HK-2 (cell line): ENCODE measurements at regions not wholly inside any gene's neighbourhood (a gene's known extent, or its start where the extent isn't known, plus 50 kb on each side); places are given as distances from the start of the nearest gene placed in this dataset.

Experiments used
- DNase-seq: peaks from one replicate; pipeline ENCODE4 v3.0.0-alpha.2; 2018; ENCODE audit not compliant: unreplicated experiment

DNA sequence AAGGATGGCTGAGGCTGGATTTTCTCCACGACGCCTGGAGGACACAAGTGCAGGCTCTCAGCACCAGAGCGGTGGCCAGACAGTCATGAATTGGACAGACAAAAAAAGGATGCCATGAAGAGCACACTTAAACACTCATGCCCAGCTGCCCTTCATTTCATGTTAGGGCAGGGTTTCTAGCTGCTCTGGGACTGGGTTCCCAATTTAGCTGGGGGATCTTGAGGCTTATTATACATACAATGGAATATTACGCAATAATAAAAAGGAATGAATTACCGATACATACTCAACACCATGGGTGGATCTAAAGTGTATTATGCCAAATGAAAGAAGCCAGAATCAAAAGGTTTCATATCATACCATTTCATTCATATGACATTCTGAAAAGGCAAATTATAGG lies 512.1 kb upstream of the LRRC4C start:
- no peak for DNase-seq

DNA sequence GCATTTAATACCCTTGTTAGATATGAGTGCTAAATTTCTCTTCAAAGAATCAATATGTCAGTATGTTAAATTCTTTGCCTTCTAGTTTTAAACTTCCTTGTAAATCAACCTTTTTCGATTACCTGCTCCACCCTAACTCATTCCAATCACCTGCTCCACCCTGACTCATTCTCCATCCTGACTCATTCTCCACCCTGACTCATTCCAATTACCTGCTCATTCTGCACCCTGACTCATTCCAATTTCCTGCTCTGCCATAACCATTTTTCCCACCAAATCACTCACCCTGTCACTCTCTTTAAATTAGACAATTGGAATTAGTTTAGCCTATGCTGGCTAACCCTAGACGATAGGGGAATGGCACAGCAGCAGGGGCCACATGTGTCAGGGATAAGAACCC lies 519.5 kb upstream of the LRRC4C start:
- DNase-seq: no peak

GRCh38 chr11:41980741-41981140 lies 521.3 kb upstream of the LRRC4C start:
- DNase-seq: no peak

DNA sequence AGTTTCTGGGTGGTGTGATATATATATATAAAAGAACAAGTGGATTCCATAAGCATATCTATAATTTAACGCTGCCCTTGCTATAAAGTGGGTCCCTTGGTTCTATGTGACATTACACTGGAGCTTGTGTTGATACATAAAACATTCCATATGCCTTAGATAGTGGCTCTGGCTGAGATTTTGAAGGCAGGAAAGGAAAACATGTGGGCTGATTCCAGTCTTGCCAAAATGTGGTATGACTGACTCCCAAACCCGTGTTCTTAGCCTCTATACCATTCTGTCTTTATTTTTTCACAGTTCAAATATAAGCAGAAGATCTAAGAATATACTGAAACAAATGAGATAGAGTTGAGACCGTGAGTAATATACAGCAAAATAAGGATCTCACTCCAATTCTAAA lies 522.8 kb upstream of the LRRC4C start:
- DNase-seq: no peak

DNA sequence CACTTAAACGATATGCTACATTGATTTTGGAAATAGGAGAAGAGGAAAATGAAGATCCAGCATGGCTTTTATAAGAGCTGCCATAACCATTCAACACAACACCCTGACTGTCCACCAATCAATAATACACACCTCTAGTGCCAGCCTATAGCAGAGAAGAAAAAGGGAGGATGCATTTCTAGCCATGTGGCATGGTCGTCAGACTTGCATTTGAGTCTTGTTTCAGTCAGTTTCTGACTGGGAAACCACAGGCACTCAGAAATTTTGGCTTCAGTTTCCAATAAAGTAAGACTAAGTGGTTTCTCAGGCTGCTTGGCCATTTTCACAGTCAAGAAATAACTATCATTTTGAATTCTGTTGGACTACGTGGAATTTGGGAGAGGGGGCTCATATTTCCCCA lies 523.5 kb upstream of the LRRC4C start:
- DNase-seq: no peak

DNA sequence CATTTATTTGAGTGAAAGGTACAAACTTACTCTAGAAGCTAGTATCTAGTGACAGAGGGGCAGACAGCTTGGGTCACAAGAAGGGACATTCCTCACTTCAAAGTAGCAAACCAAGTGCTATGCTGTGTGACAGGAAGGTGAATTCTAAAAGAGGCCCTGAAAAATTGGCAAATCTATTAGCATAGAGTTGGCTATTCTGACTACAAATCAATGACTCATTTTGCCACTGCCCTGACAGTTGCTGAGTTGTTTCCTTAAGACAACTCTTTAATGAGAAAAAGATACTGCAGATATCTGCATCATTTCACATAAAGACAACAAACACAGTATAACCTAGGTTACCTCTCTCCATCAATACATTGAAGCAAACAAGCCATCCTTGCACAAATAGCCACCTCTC lies 524.0 kb upstream of the LRRC4C start:
- no peak for DNase-seq

DNA sequence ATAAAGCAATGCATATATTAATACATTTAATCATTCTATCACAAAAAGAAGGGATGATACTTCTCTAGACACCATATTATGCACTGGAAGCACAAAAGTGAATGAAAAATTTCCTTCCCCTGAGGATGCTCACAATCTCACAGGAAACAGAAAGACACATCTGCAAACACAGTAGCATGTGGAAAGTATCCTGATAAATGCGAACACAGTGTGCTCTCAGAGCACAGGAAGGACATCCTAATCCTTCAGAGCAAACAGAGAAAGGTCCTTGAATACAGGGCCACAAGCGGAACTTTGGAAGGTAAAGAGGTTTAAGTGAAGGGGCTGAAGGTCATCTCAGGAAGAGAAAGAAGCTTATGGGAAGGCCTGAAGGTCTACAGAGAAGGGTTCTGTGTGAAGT lies 524.6 kb upstream of the LRRC4C start:
- DNase-seq: no peak

DNA sequence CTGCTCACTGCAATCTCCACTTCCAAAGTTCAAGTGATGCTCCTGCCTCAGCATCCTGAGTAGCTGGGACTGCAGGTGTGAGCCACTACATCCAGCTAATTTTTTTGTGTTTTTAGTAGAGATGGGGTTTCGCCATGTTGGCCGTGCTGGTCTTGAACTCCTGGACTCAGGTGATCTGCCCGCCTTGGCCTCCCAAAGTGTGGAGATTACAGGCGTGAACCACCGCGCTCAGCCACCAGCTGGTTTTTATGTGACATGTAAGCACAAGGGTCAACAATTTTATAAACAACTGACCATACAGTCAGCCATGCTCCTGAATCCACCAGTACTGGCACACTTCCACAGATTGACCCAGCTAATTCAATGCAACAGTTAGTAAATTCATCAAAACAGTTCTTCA lies 526.3 kb upstream of the LRRC4C start:
- no peak for DNase-seq

DNA sequence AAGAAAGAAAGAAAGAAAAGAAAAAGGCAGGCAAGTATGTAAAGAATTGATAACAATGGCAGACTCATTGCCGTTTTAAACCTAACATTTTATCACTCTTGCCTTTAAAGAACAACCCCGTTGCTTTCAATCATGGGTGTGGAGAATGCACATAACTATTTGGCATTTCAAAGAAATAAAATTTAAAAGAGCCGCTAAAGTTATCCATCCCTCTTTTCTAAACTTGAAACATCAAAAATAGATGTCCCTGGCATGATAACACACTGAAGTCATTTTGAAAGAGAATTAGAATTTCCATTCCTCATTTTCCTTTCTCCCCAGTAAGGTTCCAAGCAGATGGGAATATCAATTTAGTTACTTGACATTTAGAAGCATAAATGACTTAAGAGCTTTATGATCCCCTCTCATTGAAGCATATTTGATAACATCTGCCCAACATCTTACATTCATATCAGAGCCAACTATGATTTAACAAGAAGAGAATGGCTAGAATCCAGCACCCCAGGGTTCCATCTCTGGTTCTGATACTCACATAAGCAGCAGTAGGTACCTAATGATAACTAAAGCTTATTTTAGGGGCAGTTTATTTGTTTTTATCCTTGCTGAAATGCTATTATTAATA lies 529.6 kb upstream of the LRRC4C start:
- no peak for DNase-seq

DNA sequence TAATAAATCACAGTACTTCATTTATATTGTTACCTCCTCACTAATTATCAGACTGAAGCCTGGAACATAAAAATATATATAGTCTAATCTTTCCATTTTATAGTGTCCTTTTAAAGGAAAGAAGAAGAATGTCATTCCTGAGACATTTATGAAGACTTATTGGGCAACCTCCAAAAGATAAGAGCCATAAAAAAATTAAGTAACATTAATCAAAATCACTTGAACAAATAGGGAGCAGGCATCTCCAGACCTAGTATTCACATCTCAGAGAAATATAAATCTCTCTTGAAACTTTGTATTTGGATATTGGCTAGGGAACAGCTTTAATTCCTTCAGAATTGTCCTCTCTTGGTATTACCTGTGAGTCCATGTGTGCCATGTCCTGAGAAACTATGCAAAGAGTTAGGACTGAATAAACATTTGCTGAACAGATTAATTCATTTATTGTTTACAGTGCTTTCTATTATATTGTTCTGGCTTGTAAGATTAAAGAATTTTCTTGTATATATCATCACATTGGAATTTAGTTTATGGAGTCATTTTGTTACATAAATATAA lies 530.5 kb upstream of the LRRC4C start:
- DNase-seq: no peak

GRCh38 chr11:41996533-41996932 lies 537.1 kb upstream of the LRRC4C start:
- DNase-seq: no peak

GRCh38 chr11:41997844-41998401 lies 538.5 kb upstream of the LRRC4C start:
- DNase-seq: no peak

DNA sequence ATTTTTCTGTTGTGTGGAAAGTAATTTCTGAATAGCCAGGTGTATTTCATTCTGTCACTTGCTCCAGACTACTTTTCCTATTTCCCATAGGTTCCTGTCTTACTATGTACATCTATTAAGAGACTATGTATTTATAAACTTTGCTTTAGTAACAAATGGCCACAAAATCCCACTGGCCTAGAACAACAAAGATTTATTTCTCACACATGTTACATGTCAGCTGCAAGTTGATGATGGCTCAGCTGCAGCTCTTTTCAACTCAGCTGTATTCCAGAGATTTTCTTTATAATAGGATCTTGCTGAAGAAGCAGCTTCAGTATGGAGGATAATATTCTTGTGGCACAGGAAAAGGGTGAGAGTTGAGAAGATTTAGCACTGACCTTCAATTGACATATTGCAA lies 539.6 kb upstream of the LRRC4C start:
- no peak for DNase-seq

- no peak for DNase-seq
Measured at GRCh38 chr11:42003801-42004200, 544.3 kb upstream of the LRRC4C start.

- DNase-seq: no peak
Measured at GRCh38 chr11:42006766-42007165, 547.3 kb upstream of the LRRC4C start.

GRCh38 chr11:42012271-42012670 lies 552.8 kb upstream of the LRRC4C start:
- no peak for DNase-seq

DNA sequence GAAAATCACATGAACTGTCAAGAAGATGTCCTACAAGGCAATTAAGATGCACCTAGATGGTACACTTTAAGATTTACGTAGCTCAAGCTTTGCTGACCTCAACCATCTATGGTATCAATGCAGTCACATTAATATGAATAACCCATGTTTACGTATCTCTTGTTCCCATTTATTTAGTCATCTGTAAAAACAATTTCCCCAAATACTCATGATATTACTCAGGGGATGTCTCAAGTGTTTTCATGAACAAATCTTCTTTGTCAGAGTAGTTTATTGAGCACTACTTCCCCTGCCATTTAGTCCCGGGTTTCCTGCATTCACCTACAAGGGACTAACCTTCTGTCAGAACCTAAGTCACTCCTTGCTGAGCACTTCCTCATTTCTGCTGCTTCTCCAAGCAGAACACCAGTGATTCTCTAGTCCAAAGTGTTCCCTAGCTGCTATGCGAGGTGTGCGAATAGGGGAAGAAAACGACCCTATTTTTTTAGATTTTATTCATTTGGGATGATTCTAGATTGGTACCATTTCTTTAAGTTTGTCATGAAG lies 554.3 kb upstream of the LRRC4C start:
- no peak for DNase-seq

DNA sequence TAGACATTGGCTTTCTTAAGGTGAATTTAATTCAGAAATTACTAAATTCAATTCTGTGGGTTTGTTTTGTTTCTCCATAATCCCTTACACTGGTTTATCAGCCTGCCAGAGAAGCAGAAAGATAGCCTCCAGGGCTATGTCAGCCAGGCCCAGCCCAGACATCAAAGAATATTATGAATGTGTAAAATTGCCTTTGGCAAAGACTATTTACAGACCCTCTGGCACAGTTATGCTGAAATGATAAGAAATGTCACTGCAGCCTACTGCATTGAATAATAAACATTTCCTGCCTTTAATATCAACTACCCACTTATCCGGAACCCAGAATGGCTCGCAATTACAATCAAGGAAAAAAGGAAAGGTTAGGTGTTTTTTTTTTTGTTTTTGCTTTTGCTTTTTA lies 562.5 kb upstream of the LRRC4C start:
- no peak for DNase-seq

- DNase-seq: no peak
Measured at GRCh38 chr11:42023267-42023666, 563.8 kb upstream of the LRRC4C start.

- no peak for DNase-seq
Measured at GRCh38 chr11:42025121-42025803, 565.8 kb upstream of the LRRC4C start.

- DNase-seq: no peak
Measured at GRCh38 chr11:42034826-42035225, 575.4 kb upstream of the LRRC4C start.

GRCh38 chr11:42036201-42036600 lies 576.7 kb upstream of the LRRC4C start:
- no peak for DNase-seq

GRCh38 chr11:42043312-42043711 lies 583.9 kb upstream of the LRRC4C start:
- no peak for DNase-seq
